Left colon (tissue), 2 donors: ENCODE measurements at regions not wholly inside any gene's neighbourhood (a gene's known extent, or its start where the extent isn't known, plus 50 kb on each side); places are given as distances from the start of the nearest gene placed in this dataset.
"Not testable (repeated sequence)": the region's sequence is repeated elsewhere in the genome, so short reads cannot be mapped to it uniquely, and the experiment has no call there.

ENCODE experiments used
- ATAC-seq: fragments of 200-7000 bp; cut with Tn5 transposase; one replicate; pipeline ENCODE4 v1.9.1; 2020; ENCODE audit warnings: mild to moderate bottlenecking, moderate library complexity
- DNase-seq, 2 donors: peaks; one replicate each; pipeline ENCODE4 v3.0.0-alpha.2; 2020
- intact Hi-C, 2 donors: fragments of 100-400 bp; cut with DNase I in 1 of 2; cut with micrococcal nuclease in 1 of 2; formaldehyde crosslinking; loops; one replicate each; pipeline versions ENCODE4 v1.11.2 to v1.14.0; 2022; cut with DNase I, micrococcal nuclease
- donor health status: DM: no; HTN: no; CAD: no.
- donor health status: DM: yes; HTN: yes; CAD: no.

- intact Hi-C loops: no loop called here
- no peak for DNase-seq
- ATAC-seq: no peak
Measured at GRCh38 chr7:25694211-25694610, 457.8 kb upstream of the NFE2L3 start.

- DNase-seq: no peak
- ATAC-seq: no peak
Measured at GRCh38 chr7:25694699-25695098, 457.3 kb upstream of the NFE2L3 start.

GRCh38 chr7:25696571-25696970 is 455.4 kb upstream of the NFE2L3 start:
- no peak for ATAC-seq
- intact Hi-C loops: no loop called here
- no peak for DNase-seq

More at GRCh38 chr7:25694699-25695098, 457.3 kb upstream of the NFE2L3 start:
- intact Hi-C loops: no loop called here

- no peak for ATAC-seq
- no peak for DNase-seq
- intact Hi-C loops: no loop called here
Measured at GRCh38 chr7:25698451-25699113, 453.4 kb upstream of the NFE2L3 start.

- ATAC-seq, intact Hi-C loops, DNase-seq: not testable (repeated sequence)
Measured at GRCh38 chr7:25700141-25700540, 451.9 kb upstream of the NFE2L3 start.

- intact Hi-C loops: no loop called here
- no peak for DNase-seq
- no peak for ATAC-seq
Measured at GRCh38 chr7:25704413-25704812, 447.6 kb upstream of the NFE2L3 start.

GRCh38 chr7:25706764-25707163 is 445.2 kb upstream of the NFE2L3 start:
- intact Hi-C loops: no loop called here
- DNase-seq: no peak
- ATAC-seq: no peak

- intact Hi-C loops: no loop called here
- no peak for DNase-seq
- ATAC-seq: no peak
Measured at GRCh38 chr7:25707768-25708620, 444.0 kb upstream of the NFE2L3 start.

- DNase-seq: no peak
- intact Hi-C loops: no loop called here
- ATAC-seq: no peak
Measured at GRCh38 chr7:25710959-25711358, 441.0 kb upstream of the NFE2L3 start.

GRCh38 chr7:25711940-25712339 is 440.1 kb upstream of the NFE2L3 start:
- ATAC-seq (no peak), DNase-seq (no peak)
- intact Hi-C loops: no loop called here

- DNase-seq: no peak
- intact Hi-C loops: no loop called here
- ATAC-seq: no peak
Measured at GRCh38 chr7:25712500-25712899, 439.5 kb upstream of the NFE2L3 start.

GRCh38 chr7:25714013-25714412 is 438.0 kb upstream of the NFE2L3 start:
- ATAC-seq: no peak

GRCh38 chr7:25716421-25716820 is 435.6 kb upstream of the NFE2L3 start:
- intact Hi-C loops: no loop called here
- DNase-seq (no peak), ATAC-seq (no peak)

More at GRCh38 chr7:25714013-25714412, 438.0 kb upstream of the NFE2L3 start:
- intact Hi-C loops: no loop called here
- DNase-seq: no peak

- DNase-seq (no peak), ATAC-seq (no peak)
- intact Hi-C loops: no loop called here
Measured at GRCh38 chr7:25718596-25718995, 433.4 kb upstream of the NFE2L3 start.

- ATAC-seq (no peak), DNase-seq (no peak)
- intact Hi-C loops: no loop called here
Measured at GRCh38 chr7:25719190-25719896, 432.7 kb upstream of the NFE2L3 start.

GRCh38 chr7:25720427-25720826 is 431.6 kb upstream of the NFE2L3 start:
- ATAC-seq (no peak), DNase-seq (no peak)
- intact Hi-C loops: no loop called here

- intact Hi-C loops: no loop called here
- DNase-seq (no peak), ATAC-seq (no peak)
Measured at GRCh38 chr7:25722856-25723255, 429.1 kb upstream of the NFE2L3 start.

GRCh38 chr7:25725451-25725850 is 426.5 kb upstream of the NFE2L3 start:
- DNase-seq (no peak), ATAC-seq (no peak)
- intact Hi-C loops: no loop called here

GRCh38 chr7:25726170-25726780 is 425.7 kb upstream of the NFE2L3 start:
- ATAC-seq (no peak), DNase-seq (no peak)
- intact Hi-C loops: no loop called here
